GM19468 (cell line): ENCODE measurements at regions not wholly inside any gene's neighbourhood (a gene's known extent, or its start where the extent isn't known, plus 50 kb on each side); places are given as distances from the start of the nearest gene placed in this dataset.

Experiments used
- ATAC-seq: cut with Tn5 transposase; IDR thresholded peaks from one replicate; pipeline ENCODE4 v1.9.1; 2021; ENCODE audit warnings: mild to moderate bottlenecking, moderate library complexity, moderate number of reproducible peaks; ENCODE audit not compliant: unreplicated experiment; ENCODE audit errors: extremely low read depth

DNA sequence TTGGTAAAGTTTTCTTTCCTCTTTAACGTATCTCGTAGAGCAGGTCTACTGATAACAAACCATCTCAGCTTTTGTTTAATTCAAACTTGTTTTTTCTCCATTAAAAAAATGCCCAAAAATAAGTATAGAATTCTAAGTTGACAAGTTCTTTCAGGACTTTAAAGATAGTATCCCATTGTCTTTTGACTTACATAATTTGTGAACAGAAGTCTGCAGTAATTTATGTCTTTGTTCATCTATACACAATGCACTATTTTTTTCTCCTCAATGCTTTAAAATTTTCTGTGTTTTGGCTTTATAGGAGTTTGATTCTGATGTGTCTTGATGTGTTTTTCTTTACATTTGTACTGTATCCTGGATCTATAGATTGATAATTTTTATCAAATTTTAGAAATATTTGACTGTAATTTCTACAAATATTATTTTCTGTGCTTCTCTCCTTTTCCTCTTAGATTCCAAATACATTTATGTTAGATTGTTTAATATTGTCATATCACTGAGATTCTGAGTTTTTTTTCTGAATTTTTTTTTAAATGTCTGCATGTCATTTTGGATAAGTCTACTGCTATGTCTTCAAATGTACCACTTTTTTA, 143.3 kb downstream of the FTCDNL1 start:
- ATAC-seq = no peak

DNA sequence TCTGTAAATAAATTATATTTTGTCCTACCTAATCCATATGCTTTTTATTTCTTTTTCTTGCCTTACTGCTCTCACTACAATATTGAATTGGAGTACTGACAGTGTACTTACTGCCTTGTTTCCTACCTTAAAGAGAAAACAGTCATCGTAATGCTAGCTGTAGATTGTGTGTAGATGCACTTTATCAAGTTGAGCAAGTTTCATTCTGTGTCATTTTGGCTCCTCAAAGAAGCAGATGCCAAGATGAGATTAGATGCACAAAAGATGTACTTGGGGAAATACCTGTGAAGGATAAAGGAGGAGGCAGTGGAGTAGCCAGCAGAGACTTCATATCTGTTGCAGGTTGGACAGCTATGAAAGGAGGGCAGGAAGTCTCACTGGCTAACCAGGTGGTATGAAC, 145.5 kb downstream of the FTCDNL1 start:
- ATAC-seq = no peak

- ATAC-seq = no peak
Measured at GRCh38 chr2:199704358-199705238, 146.4 kb downstream of the FTCDNL1 start.

- no peak for ATAC-seq
Measured at GRCh38 chr2:199703199-199703598, 147.8 kb downstream of the FTCDNL1 start.

DNA sequence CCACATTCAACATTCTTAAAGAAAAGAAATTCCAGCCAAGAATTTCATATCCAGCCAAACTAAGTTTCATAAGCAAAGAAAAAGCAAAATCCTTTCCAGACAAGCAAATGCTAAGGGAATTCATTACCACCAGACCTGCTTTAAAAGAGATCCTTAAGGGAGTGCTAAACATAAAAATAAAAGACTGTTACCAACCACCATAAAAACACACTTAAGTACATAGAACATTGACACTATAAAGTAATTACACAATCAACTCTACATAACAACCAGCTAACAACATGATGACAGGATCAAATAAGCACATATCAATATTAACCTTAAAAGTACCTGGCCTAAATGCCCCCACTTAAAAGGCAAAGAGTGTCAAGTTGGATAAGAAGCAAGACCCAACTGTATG, 153.5 kb downstream of the FTCDNL1 start:
- no peak for ATAC-seq

DNA sequence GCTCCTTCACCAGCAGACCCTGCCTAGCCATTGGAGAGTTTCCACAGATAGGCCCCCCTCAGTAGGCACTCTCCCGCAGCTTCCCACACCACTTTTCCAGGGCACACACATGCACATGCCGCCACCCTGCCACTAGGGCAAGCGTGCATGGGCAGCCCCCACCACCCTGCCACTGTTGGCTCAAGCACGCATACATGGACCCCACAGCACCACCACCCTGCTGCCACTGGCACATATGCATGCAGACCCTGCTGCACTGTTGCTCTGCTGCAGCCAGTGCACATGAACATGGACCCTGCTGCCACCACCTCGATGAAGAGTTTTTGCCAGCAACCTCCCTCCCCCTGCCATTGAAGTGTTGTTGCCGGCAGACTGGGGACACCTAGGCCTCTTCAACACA, 154.9 kb downstream of the FTCDNL1 start:
- ATAC-seq = no peak

DNA sequence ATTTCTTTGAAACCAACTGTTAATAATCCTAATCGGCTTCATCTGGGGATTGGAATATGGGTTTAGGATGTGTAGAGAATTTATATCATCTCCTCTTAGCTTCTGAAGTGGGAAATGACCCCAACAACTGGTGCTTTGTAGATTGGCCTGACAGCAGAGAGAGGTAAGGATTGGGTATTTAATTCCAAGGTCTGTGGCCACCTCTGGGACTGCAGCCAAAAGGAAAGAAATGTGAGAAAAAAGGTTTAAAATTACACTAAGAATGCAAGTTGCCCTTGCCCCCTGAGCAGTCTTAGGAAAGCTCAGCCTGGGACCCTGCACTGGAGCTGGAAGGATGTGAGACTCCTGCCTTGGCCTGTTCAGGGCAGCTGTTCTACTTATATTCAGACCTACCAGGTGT, 157.1 kb downstream of the FTCDNL1 start:
- no peak for ATAC-seq

- no peak for ATAC-seq
Measured at GRCh38 chr2:199692489-199692888, 158.5 kb downstream of the FTCDNL1 start.

DNA sequence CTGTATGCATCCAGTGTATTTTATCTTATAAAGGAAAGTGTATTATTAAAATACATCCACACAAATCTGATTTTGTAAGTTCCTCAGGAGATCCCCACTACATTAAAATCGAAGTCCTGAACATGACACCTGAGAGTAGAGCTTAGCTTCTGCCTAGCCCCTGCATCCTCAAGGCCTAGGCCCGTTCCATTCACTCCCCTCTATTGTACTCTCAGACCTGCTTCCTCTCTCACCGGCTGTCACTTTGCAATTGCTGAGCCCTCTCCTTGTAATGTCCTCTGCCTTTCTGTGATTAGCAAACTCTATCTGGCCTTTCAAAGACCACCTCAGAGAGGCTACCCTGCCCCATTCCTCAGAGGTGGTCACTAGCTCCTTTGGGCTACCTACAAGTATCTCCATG, 160.8 kb downstream of the FTCDNL1 start:
- ATAC-seq = no peak

- ATAC-seq = no peak
Measured at GRCh38 chr2:199685669-199686068, 165.3 kb downstream of the FTCDNL1 start.

DNA sequence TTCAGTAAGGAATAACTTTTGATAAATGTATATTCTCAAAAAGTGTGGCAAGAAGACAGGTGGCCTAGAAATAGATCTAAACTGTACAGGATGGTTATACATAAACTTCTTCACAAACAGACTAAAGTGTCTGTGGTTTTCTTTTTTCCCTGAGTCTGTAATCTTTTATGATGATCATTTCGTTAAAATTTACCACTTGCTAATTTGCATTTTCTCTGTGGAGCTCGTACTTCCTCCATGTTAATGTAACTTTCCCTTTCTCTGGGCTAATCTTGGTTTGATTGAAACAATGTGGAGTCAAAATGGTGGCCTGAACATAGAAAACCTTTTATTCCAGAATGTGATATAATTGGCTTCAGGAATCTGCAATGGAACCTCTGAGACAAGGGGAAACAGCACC, 166.2 kb downstream of the FTCDNL1 start:
- no peak for ATAC-seq

GRCh38 chr2:199684168-199684567, 166.8 kb downstream of the FTCDNL1 start:
- no peak for ATAC-seq

- no peak for ATAC-seq
Measured at GRCh38 chr2:199682001-199682400, 169.0 kb downstream of the FTCDNL1 start.

DNA sequence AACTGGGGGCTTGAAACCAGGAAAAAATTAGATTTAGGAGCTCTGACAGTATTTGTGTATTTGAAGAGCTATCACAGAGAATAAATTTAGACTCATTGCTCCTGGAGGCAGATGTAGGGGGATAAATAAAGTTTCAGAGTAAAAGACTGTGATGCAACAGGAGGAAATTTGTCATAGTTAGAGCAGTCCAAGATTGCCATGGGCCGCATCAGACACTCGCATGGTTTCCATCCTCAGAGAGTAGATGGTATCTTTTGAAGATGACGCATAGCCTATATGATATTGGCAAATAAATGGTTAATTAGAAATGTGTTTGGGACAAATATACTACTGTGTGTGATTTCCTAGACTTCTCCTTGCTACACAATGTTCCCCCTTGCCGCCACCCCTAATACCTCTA, 170.5 kb downstream of the FTCDNL1 start:
- ATAC-seq = no peak

DNA sequence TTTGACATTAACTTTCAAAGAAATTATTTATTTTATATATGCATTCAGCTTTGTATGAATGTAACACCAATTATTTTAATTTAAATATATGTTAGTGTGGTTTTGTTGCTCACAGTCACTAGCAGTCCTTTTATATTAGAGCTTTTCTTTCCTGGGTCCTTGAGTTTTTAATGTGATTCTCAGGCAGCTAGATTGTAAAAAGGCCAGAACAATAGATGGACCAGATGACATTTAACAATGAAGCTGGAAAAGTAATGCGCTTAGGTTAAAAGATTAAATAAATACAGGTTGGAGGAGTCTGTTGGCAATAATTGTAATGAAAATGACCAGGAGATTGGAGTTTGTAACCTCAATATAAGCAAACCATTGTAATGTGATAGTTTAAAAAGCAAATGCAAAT, 171.1 kb downstream of the FTCDNL1 start:
- ATAC-seq = no peak

- ATAC-seq = no peak
Measured at GRCh38 chr2:199677881-199678280, 173.1 kb downstream of the FTCDNL1 start.

DNA sequence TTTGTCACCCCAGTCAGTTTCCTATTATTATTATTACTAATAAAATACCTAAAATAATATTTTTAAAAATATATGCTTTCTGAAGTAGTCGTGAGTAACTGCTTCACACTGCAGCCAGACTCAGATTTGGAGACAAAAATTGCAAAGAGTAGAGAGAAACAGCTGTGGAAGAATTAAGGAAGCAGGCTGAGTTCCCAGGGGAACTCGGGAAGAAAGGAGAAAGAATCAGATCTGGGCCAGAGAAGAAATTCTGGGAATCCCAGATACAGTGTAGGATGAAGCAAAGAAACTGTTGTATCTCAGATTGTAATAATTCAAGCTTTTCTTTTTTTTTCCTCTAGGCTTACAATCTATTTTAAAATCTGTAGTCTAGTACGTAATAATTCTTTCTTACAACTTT, 182.3 kb downstream of the FTCDNL1 start:
- no peak for ATAC-seq

DNA sequence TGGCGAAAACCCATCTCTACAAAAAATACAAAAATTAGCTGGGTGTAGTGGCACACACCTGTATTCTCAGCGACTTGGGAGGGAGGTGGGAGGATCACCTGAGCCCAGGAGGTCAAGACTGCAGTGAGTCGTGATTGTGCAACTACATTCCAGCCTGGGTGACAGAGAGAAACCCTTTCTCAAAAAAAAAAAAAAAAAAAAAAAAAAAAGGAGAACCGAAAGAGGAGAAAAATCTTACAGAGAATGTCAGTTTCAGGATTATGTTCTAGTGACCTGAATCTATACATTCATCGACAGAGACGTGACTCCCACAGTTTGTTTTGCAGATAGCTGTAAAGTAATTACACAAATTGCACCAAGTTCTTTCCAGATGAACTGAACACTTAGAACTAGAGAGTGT, 187.8 kb downstream of the FTCDNL1 start:
- ATAC-seq = no peak

DNA sequence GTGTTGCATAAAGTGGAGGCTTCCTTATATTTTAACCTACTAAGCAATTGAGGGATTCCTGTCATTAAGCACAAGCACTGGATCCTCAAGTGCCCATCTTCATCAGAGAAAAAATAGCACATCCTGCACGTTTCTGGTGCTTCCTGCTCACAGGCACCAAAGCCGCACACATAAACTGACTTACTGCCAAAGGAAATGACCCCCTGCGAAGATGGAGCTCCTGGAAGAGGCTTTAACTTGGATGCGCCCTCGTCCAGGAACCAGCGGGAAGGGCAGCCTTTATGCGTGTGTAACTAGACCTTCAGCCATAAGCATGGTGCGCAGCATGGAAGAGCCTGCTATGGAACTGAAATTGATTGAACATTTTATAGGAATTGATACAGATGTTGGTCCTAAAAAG, 188.7 kb downstream of the FTCDNL1 start:
- ATAC-seq = no peak

DNA sequence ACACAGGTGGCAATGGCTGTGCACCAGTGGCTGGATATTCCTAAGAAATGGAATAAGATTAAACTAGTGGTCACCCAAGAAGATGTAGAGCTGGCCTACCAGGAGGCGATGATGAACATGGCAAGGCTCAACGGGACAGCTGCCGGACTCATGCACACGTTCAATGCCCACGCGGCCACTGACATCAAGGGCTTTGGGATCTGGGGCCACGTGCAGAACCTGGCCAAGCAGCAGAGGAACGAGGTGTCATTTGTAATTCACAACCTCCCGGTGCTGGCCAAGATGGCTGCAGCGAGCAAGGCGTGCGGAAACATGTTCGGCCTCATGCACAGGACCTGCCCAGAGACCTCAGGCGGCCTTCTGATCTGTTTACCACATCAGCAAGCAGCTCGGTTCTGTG, 190.8 kb downstream of the FTCDNL1 start:
- no peak for ATAC-seq

DNA sequence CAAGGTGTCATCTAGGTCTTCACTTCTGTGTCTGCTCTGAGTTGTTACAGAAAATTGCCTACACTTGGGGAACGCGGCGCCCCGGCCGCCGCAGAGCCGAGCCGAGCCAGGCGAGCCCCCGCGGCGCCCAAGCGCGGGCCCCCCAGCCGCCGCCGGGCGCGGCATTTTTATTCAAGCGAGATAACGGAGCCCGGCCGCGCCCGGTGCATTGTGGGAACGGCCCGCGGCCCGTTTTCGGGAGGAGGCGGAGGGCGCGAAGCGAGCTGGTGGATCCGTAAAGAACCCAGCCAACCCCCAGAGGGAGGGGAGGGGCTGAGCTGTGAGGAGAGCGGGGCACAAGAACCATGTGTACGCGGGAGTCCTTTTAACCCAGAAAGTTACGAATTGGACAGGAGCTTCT, 191.8 kb downstream of the FTCDNL1 start:
- no peak for ATAC-seq

- ATAC-seq = peak; percentile 39
Measured at GRCh38 chr2:199646439-199646838, 188.7 kb upstream of the SATB2 start.
